ENCODE measurements at regions not wholly inside any gene's neighbourhood (a gene's known extent, or its start where the extent isn't known, plus 50 kb on each side); places are given as distances from the start of the nearest gene placed in this dataset.

DNA sequence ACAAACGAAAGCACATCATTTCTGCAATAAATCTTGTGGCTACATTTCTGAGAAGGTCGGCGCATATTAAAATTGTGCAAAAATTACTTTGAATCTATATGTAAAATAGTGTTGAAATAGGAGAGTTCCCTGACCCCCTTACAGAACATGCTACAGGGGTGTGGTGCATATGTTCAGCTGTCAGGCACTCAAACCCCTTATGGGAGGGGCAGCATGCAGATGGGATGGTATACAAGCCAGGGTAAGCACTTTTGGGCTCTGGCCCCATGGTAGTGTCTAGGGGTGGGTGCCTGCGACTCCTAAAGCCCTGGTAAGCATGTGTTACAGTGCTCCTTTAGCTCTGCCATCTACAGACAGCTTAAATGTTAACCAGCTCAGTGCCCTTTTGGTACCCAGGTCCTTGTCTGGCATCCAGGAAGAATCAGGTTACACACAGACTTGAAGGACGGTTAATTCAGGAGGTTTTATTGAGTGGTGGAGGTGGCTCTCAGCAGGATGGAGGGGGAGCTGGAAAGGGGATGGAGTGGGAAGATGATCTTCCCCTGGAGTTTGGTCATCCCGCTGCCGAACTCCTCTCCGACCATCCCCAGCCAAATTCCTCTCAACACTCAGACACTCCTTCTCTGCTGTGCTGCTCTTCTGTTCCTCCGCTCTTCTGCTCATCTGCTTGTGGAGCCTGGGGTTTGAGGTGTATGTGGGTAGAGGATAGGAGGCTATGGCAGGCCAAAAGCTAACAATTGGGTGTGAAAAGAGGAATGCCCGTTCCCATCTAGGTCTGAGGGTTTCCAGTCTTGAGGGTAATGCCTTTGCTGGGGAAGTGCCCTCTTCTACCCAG, 84.6 kb upstream of the RASEF start:
- ChIA-PET SMC1A (ENCODE audit: uncharacterized antibody, unreplicated experiment) (no interaction called here), CTCF (no interaction called here), RAD21 (ENCODE audit: unreplicated experiment) (no interaction called here), POLR2A (no interaction called here)
- no peak overlapping the region for H3K4me3 ChIP-seq
- TF ChIP-seq EED (IDR thresholded peaks at IDR 0.05; ENCODE audit: low read depth) (no peak), CREM (IDR thresholded peaks at IDR 0.05; ENCODE audit: low read depth) (no peak), RBBP5 (conservative IDR thresholded peaks at IDR 0.05) (no peak), BMI1 (IDR thresholded peaks at IDR 0.05; ENCODE audit: borderline replicate concordance) (no peak), LARP7 (IDR thresholded peaks at IDR 0.05) (no peak), SUPT20H (IDR thresholded peaks at IDR 0.05; ENCODE audit: borderline replicate concordance, control insufficient read depth, low read depth, low read length) (no peak), SUZ12 (IDR thresholded peaks at IDR 0.05; ENCODE audit: unreplicated experiment) (no peak), JUNB (IDR thresholded peaks at IDR 0.05) (no peak)
- TF ChIP-seq, protein P1, sequence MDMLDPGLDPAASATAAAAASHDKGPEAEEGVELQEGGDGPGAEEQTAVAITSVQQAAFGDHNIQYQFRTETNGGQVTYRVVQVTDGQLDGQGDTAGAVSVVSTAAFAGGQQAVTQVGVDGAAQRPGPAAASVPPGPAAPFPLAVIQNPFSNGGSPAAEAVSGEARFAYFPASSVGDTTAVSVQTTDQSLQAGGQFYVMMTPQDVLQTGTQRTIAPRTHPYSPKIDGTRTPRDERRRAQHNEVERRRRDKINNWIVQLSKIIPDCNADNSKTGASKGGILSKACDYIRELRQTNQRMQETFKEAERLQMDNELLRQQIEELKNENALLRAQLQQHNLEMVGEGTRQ (IDR thresholded peaks at IDR 0.05; ENCODE audit: borderline replicate concordance, low read depth, low read length) = no peak
- H3K9ac ChIP-seq (ENCODE audit: control insufficient read depth, insufficient read depth, low read length) = no peak overlapping the region
- 37% methylated on average over 10 of the region's 10 CpGs for WGBS (ENCODE audit: insufficient coverage, insufficient replicate concordance, low lambda C conversion rate, missing lambda C conversion rate)
- H3K79me2 ChIP-seq (ENCODE audit: control insufficient read depth, insufficient read depth, low read length) = no peaks in the 10 kb centered on the region
- H3K9me3 ChIP-seq (replicated peaks; ENCODE audit: control insufficient read depth, insufficient read depth, low read length) = no peaks in the 10 kb centered on the region
- no peak overlapping the region for H2AFZ ChIP-seq (ENCODE audit: control insufficient read depth, low read depth, low read length)
- intact Hi-C loops (cut with micrococcal nuclease; ENCODE audit: unreplicated experiment) = no loop called here
- no TSS peak for BruUV-seq (replicated peaks)
- H4K20me1 ChIP-seq (ENCODE audit: control insufficient read depth, insufficient read depth) = no peaks in the 10 kb centered on the region
- no peaks in the 10 kb centered on the region for H3K36me3 ChIP-seq (ENCODE audit: control insufficient read depth in 2 of 2, insufficient read depth in 2 of 2, low read length in 1 of 2)
- H3K27ac ChIP-seq (ENCODE audit: control insufficient read depth, insufficient read depth) = no peak overlapping the region
- in situ Hi-C loops (cut with MboI) = no loop called here
- ATAC-seq (no peak), DNase-seq (ENCODE audit: low read depth, low spot score) (no peak), FAIRE-seq (no peak)
- no peaks in the 10 kb centered on the region for H3K27me3 ChIP-seq (replicated peaks in 1 of 2; ENCODE audit: control insufficient read depth in 2 of 2, insufficient read depth in 2 of 2, low read length in 1 of 2)
- no peak overlapping the region for H3K4me2 ChIP-seq (ENCODE audit: control insufficient read depth, insufficient read depth)
- no peaks in the 10 kb centered on the region for H3K4me1 ChIP-seq (ENCODE audit: control insufficient read depth, insufficient read depth, low read length)

Measured in GM12878 (cell line).